ENCODE measurements at regions not wholly inside any gene's neighbourhood (a gene's known extent, or its start where the extent isn't known, plus 50 kb on each side); places are given as distances from the start of the nearest gene placed in this dataset.

DNA sequence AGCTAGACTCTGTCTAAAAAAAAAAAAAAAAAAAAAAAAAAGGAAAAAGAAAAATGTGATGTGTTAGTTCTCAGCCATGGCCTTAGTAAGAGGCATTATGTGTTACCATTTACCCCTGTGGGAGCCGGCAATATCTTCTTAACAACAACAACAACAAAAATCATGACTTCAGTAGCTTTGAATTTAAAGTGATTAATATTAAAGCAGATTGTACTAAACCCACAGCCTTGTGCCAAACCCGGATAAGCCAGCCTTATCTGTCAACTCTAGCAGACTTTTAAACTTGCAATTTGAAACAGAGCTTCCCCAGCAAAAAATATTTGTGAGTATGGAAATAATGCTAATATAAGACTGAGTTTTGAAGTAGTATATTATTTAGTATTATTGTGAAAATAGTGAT, 462.1 kb upstream of the GNPDA2 start:
- H3K4me3 Mint-ChIP-seq = no peak overlapping the region
- no peaks in the 10 kb centered on the region for H3K4me1 Mint-ChIP-seq
- no peak overlapping the region for H3K27ac Mint-ChIP-seq (ENCODE audit: unreplicated experiment)
- TF ChIP-seq, protein P1, sequence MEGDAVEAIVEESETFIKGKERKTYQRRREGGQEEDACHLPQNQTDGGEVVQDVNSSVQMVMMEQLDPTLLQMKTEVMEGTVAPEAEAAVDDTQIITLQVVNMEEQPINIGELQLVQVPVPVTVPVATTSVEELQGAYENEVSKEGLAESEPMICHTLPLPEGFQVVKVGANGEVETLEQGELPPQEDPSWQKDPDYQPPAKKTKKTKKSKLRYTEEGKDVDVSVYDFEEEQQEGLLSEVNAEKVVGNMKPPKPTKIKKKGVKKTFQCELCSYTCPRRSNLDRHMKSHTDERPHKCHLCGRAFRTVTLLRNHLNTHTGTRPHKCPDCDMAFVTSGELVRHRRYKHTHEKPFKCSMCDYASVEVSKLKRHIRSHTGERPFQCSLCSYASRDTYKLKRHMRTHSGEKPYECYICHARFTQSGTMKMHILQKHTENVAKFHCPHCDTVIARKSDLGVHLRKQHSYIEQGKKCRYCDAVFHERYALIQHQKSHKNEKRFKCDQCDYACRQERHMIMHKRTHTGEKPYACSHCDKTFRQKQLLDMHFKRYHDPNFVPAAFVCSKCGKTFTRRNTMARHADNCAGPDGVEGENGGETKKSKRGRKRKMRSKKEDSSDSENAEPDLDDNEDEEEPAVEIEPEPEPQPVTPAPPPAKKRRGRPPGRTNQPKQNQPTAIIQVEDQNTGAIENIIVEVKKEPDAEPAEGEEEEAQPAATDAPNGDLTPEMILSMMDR (conservative IDR thresholded peaks at IDR 0.05) = no peak
- H3K9me3 Mint-ChIP-seq = no peaks in the 10 kb centered on the region
- no peak for DNase-seq (ENCODE audit: low read depth, low spot score)
- peaks cover 7% of the 10 kb centered on the region for H3K27me3 Mint-ChIP-seq (ENCODE audit: low read depth)
- H3K36me3 Mint-ChIP-seq (ENCODE audit: low read depth) = no peaks in the 10 kb centered on the region

DNA sequence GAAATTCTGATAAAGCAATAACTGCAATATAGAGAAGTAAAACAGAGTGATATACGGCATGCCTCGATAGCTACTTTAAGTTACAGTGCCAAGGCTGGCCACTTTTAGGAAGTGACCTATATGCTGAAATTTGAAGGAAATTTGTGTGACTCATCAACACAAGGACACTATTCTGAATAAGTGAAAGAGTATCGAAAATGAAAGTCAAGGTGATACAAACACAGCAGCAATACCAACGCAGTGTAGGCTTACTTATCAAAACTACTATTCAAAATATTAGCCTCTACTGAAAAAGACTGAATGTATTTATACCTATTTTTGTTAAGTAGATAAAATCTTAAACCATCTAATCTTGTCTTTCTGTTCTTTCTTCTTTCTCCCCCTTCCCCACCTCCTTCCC, 459.9 kb upstream of the GNPDA2 start:
- H3K27me3 Mint-ChIP-seq (ENCODE audit: low read depth) = peaks cover 5% of the 10 kb centered on the region
- H3K4me3 Mint-ChIP-seq = no peak overlapping the region
- DNase-seq (ENCODE audit: low read depth, low spot score) = no peak
- H3K4me1 Mint-ChIP-seq = no peaks in the 10 kb centered on the region
- H3K9me3 Mint-ChIP-seq = no peaks in the 10 kb centered on the region
- H3K36me3 Mint-ChIP-seq (ENCODE audit: low read depth) = no peaks in the 10 kb centered on the region
- no peak overlapping the region for H3K27ac Mint-ChIP-seq (ENCODE audit: unreplicated experiment)
- TF ChIP-seq, protein P1 (conservative IDR thresholded peaks at IDR 0.05) = no peak

DNA sequence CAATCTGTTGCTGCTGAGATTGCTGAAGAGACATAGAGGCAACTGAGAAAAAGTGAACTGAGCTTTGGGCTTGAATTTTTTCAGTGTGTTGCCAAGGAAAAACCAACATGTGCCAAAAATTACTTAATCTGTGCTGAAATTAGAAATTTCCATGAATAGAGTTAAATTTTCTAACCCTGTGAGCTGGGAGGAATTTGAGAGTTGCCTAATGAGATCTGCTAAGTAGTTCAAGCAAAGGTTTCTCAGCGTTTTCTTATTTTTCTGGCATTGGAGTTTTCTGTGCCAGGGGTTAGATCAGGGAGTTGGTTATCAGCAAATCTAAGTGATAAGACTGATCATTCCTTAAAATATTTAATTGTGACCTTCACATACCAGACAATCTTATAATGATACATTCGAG, 457.5 kb upstream of the GNPDA2 start:
- Mint-ChIP-seq H3K4me3 (no peak overlapping the region), H3K27ac (ENCODE audit: unreplicated experiment) (no peak overlapping the region), H3K36me3 (ENCODE audit: low read depth) (no peaks in the 10 kb centered on the region), H3K27me3 (ENCODE audit: low read depth) (peaks cover 5% of the 10 kb centered on the region), H3K9me3 (no peaks in the 10 kb centered on the region), H3K4me1 (no peaks in the 10 kb centered on the region)
- DNase-seq (ENCODE audit: low read depth, low spot score) = no peak
- TF ChIP-seq, protein P1 (conservative IDR thresholded peaks at IDR 0.05) = no peak

DNA sequence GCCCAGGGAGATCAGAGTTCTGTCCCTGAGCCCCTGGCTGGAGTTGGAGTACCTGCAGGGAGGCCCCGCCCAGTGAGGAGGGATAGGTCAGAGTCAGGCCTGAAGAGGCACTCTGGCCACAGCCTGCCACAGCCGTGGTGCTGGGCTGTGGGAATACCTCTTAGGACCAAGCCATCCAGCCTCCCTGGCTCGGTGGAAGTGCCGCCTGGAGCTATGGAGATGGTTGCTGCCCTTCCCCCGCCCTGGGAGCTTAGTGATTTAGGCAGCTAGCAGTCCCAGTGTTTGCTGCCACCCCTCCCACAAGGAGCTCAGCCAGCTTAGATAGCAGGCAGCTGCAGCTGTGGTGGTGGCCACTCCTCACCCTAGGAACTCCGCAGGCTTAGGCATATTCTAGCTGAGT, 446.3 kb upstream of the GNPDA2 start:
- no peaks in the 10 kb centered on the region for H3K27me3 Mint-ChIP-seq (ENCODE audit: low read depth)
- no peak overlapping the region for H3K4me3 Mint-ChIP-seq
- no peak overlapping the region for H3K27ac Mint-ChIP-seq (ENCODE audit: unreplicated experiment)
- peaks cover 3% of the 10 kb centered on the region for H3K36me3 Mint-ChIP-seq (ENCODE audit: low read depth)
- TF ChIP-seq, protein P1 (conservative IDR thresholded peaks at IDR 0.05) = no peak
- no peaks in the 10 kb centered on the region for H3K4me1 Mint-ChIP-seq
- H3K9me3 Mint-ChIP-seq = peaks cover 12% of the 10 kb centered on the region
- DNase-seq (ENCODE audit: low read depth, low spot score) = no peak

DNA sequence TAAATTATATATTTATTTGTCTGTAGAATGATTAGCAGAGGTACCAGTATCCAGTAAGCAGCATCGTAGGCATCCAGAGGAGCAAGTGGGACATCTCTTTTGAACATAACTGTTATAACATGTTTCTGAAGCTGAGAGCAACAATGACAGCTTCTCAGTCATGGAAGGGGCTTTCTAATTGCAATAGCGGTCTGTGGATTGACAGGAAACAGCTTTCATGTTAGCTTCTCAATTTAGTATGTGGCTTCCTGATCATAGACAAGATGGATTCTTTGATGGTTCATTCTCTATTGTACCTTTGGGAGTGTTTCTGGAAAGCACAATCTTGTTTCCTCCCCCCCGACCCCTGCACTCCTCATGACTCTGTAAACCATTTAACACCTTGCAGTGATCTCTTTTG, 434.6 kb upstream of the GNPDA2 start:
- no peak for DNase-seq (ENCODE audit: low read depth, low spot score)
- no peaks in the 10 kb centered on the region for H3K27me3 Mint-ChIP-seq (ENCODE audit: low read depth)
- H3K36me3 Mint-ChIP-seq (ENCODE audit: low read depth) = no peaks in the 10 kb centered on the region
- H3K27ac Mint-ChIP-seq (ENCODE audit: unreplicated experiment) = no peak overlapping the region
- H3K9me3 Mint-ChIP-seq = peaks cover 4% of the 10 kb centered on the region
- no peaks in the 10 kb centered on the region for H3K4me1 Mint-ChIP-seq
- TF ChIP-seq, protein P1 (conservative IDR thresholded peaks at IDR 0.05) = no peak
- no peak overlapping the region for H3K4me3 Mint-ChIP-seq
